HG03354 (cell line): ENCODE measurements at regions not wholly inside any gene's neighbourhood (a gene's known extent, or its start where the extent isn't known, plus 50 kb on each side); places are given as distances from the start of the nearest gene placed in this dataset.
"Not testable (repeated sequence)": the region's sequence is repeated elsewhere in the genome, so short reads cannot be mapped to it uniquely, and the experiment has no call there.

Experiments used
- ATAC-seq: cut with Tn5 transposase; IDR thresholded peaks from one replicate; pipeline ENCODE4 v1.9.1; 2021; ENCODE audit warnings: mild to moderate bottlenecking; ENCODE audit not compliant: unreplicated experiment, poor library complexity, severe bottlenecking

GRCh38 chr2:186962085-186962747 is 113.2 kb upstream of the ZSWIM2 start:
- no peak for ATAC-seq

- not testable (repeated sequence) for ATAC-seq
These were observed 111.3 kb upstream of the ZSWIM2 start for GRCh38 chr2:186960241-186960640.

DNA sequence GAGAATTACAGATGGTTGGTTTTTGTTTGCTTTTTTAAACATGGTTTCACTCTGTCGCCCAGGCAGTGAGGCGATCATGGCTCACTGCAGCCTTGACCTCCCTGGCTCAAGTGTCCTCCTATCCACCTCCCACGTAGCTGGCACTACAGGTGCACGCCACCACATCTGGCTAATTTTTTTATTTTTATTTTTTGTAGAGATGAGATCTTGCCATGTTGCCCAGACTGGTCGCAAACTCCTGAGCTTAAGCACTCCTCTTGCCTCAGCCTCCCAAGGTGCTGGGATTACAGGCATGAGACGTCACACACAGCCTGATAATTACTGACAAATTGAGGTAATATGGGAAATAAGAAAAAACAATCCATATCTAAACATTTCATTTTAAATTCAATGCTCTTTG is 110.5 kb upstream of the ZSWIM2 start:
- no peak for ATAC-seq

- no peak for ATAC-seq
These were observed 101.7 kb upstream of the ZSWIM2 start for GRCh38 chr2:186950694-186951093.

GRCh38 chr2:186949726-186950256 is 100.8 kb upstream of the ZSWIM2 start:
- no peak for ATAC-seq

- ATAC-seq: no peak
These were observed 98.5 kb upstream of the ZSWIM2 start for GRCh38 chr2:186947516-186947915.

DNA sequence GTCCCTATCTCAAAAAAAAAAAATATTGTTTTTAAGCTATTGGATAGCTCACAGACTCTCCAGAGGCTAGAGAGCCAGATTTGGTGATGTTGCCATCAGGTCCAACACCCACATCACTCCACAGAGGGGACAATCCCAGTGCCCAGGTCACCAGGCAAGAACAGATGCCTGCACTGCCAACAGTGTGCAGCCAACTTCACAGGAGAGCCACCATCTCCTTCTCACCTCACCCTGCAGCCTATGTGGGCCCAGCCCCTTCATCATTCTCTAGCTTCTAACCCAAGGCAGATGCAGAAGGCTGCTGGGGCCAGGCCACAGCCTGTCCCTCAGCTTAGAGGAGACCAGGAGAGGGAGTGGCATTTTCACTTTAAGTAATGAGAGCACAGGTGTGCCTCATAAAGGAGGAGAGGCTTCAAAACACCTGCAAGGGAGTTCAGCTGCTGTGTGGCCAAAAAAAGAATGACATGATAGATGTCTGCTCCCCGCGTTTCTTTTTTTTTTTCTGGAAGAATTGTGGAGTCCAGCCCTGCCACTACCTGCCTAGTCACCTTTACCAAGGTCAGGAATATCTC is 98.0 kb upstream of the ZSWIM2 start:
- no peak for ATAC-seq

DNA sequence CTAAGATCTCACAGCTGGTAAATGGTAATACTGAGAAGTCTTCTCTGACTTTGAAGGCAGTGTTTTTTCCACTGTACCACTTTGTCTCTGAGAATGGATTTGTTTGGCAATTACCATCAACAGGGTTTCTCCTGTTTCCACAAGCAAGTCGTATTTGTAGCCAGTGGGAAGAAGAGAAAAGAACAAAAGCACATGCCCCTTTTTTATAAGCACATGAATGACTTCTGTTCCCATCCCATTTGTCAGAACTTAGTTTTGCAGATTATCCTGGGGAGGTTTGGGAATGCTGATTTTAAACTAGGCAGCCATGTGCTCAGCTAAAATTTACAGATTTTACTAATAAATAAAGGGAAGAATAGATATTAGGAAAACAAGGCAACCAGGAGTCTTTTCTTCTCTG is 92.9 kb upstream of the ZSWIM2 start:
- ATAC-seq: no peak

- ATAC-seq: no peak
These were observed 91.5 kb upstream of the ZSWIM2 start for GRCh38 chr2:186940463-186940862.

- no peak for ATAC-seq
These were observed 85.5 kb upstream of the ZSWIM2 start for GRCh38 chr2:186934420-186934819.

- no peak for ATAC-seq
These were observed 78.9 kb upstream of the ZSWIM2 start for GRCh38 chr2:186927867-186928191.

DNA sequence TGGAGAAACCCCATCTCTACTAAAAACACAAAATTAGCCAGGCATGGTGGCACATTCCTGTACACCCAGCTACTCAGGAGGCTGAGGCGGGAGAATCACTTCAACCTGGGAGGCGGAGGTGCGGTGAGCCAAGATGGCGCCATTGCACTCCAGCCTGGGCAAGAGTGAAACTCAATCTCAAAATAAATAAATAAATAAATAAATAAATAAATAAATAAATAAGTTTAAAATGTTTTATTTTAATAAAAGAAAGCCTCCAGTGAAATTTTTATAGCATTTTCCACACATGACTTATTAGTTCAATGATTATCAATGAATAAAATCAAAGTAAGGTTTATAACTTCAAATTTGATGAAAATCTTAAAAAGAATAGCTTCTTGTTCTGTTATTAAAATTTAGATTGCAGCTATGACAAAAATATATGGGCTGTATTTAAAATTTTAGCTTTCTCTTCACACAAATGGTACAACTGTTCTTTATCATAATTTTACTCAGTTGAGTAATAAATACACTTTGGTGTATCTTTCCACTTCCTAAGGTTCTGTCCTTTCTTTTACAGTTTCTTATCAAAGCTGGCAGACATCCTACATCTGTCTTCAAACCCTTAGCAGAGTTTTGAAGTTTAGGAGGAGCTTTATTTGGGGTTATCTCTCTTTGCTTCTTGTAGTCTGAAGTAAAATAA is 78.4 kb upstream of the ZSWIM2 start:
- ATAC-seq: no peak

GRCh38 chr2:186925514-186925913 is 76.5 kb upstream of the ZSWIM2 start:
- ATAC-seq: no peak

- ATAC-seq: not testable (repeated sequence)
These were observed 73.3 kb upstream of the ZSWIM2 start for GRCh38 chr2:186922316-186922715.

GRCh38 chr2:186919296-186919695 is 70.3 kb upstream of the ZSWIM2 start:
- no peak for ATAC-seq

DNA sequence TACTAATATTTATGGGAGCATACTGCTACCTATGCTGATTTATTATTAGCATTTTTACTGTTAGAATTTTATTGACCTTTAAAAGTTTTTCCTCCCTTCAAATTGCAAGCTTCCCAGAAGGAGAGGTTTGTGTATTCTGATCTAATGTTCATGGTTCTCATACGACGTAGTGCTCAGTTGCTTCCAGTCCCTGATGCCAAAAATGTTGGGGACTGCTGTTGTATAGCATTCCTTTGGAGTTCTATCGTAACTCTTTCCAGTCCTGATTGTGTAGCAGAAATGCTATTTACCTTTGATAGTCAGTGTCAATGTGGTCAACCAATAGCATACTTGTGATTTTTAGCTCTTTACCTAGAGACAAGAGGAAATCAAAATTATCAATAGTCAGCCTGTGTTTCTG is 69.5 kb upstream of the ZSWIM2 start:
- ATAC-seq: no peak

GRCh38 chr2:186917866-186918265 is 68.9 kb upstream of the ZSWIM2 start:
- no peak for ATAC-seq

DNA sequence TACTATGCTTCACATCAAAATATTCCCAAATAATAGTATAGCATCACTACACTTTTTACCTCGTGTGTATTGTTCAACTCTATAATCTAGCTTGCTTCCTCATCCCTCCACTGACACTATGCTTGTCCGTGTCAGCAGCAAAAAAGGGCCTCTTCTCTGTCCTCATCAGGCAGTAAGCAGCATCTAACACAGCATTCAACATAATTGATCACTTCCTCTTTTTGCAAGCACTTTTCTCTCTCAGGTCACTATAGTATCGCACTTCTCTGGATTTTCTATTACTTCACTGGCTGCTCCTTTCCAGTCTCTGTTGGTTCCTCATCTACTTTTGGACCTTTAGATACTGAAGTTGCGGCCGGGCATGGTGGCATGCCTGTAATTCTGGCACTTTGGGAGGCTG is 64.9 kb upstream of the ZSWIM2 start:
- ATAC-seq: peak; percentile 92

DNA sequence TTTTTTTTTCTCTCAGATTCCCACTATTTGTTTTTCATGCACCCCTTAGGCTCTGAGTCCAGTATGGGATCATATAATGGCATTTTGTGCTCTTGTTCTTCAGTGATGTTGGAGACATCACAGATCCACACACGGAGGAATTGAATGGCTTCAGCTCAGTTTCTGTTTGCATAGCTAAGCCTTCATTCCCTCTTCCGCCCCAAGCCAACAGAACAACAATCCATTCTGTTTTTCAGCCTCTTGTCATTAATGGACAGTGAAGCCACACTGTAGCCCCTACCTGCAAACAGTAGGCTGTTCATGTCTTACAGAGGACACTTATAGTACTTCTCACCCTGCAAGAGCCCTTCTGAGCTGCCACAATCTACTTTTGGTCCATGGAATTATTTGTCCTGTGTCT is 64.0 kb upstream of the ZSWIM2 start:
- no peak for ATAC-seq

DNA sequence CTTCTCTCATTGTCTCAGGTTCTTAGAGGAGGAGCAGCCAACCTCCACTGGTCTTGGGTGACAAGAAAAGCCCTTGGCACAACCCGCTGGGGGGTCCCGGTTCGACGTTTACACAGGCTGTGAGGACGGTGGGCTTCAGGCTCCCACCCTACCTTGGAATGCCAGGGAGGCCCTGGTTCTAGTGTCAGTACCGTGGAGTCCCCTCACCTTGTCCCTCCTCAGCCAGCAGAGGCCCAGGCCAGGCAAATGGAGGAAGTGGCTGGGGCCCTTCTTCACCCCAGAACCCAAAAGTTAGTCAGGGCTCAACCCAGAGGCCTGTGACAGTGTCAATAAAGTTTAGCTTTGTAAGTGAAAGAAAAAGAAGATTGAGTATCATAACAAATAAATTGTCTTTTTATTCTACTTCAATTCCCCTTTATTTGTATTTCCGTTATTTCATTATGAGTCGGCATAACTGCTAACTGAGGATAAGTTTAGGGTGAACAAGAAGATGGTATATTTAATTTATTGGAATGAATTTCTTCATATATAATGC is 62.6 kb upstream of the ZSWIM2 start:
- no peak for ATAC-seq

DNA sequence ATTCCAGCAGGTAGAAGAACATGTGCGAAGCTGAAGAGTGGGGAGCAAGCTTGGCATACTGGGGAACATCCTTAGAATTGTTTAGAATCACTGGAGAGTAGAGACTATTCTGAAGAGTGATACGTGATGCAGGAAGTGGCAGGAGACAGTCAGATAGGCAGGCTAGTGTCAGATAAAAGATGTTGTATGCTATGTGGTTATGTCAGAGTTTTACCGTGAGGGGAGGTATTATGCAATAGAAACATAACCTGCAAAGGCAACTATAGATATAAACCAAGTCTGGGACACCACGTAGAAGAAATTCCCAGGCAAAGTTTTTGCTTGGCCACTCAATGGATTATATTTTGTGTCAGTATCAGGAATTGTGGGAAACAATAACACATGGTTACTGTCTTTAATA is 62.0 kb upstream of the ZSWIM2 start:
- ATAC-seq: no peak
